ENCODE measurements at regions not wholly inside any gene's neighbourhood (a gene's known extent, or its start where the extent isn't known, plus 50 kb on each side); places are given as distances from the start of the nearest gene placed in this dataset.

DNA sequence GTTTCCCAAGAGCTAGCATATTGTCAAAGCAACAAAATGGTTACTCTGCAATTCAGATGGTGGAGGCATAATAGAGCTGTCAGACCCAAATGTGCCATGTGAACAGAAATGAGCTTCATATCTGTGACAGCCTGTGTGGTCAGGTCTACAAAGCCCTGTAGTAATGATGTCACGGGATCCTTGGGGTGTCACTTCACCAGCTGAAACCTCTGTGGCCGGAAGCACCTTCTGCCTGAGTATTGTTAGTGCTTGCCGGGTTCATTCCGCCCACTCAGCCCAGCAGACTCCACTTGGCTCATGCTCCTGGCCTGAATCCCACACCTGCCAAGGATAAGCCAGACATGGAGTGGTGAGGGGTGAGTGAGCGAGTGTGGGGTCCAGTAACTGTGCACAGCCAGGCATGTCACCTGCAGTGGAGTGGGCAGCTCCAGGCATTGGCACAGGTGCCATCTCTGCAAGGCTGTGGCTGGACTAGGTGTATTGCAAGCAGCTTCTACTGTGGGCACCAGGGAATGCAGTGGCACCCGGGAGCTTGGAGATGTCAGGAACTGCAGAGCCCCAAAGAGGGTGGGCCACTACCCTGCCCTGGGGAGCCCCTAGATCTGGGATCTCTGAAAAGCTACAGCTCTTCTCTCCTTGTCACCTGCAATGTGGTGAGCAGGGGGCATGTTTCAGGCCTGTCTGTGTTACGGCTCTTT, 341.9 kb upstream of the CHRM2 start:
- Histone ChIP-seq H2AFZ (ENCODE audit: low read length) (no peak overlapping the region), H3K9me3 (ENCODE audit: insufficient read depth in 2 of 2, low read depth in 1 of 2, low read length in 1 of 2) (no peaks in the 10 kb centered on the region), H2BK12ac (ENCODE audit: low read depth, low read length) (no peak overlapping the region), H3K23ac (ENCODE audit: insufficient read length) (no peak overlapping the region), H3K4ac (replicated peaks; ENCODE audit: insufficient read length, low read depth, low read length) (no peak overlapping the region), H4K5ac (ENCODE audit: insufficient read length, low read depth, low read length) (no peak overlapping the region), H3K14ac (ENCODE audit: insufficient read length) (no peak overlapping the region), H2BK15ac (ENCODE audit: low read length) (no peak overlapping the region), H3K27me3 (replicated peaks in 1 of 4; ENCODE audit: control insufficient read depth in 3 of 4, extremely low read depth in 1 of 4, insufficient read depth in 3 of 4, low read length in 3 of 4) (no peaks in the 10 kb centered on the region), H2AK5ac (ENCODE audit: low read depth, low read length) (no peak overlapping the region), H4K8ac (ENCODE audit: extremely low read depth, insufficient read depth, low read length) (no peak overlapping the region), H3K4me2 (ENCODE audit: insufficient read depth in 1 of 2, low read depth in 2 of 2, low read length in 2 of 2) (no peak overlapping the region), H3K36me3 (ENCODE audit: control insufficient read depth in 2 of 4, insufficient read depth in 4 of 4, low read length in 3 of 4) (no peaks in the 10 kb centered on the region), H4K20me1 (replicated peaks in 1 of 2; ENCODE audit: control insufficient read depth in 1 of 2, insufficient read depth in 2 of 2, low read length in 2 of 2) (no peaks in the 10 kb centered on the region), H4K91ac (replicated peaks; ENCODE audit: insufficient read length, low read length) (no peak overlapping the region), H3K79me2 (ENCODE audit: control insufficient read depth in 1 of 2, insufficient read depth in 2 of 2, low read length in 2 of 2) (no peaks in the 10 kb centered on the region), H2BK5ac (ENCODE audit: low read depth, low read length) (no peak overlapping the region), H3K18ac (ENCODE audit: extremely low read depth, low read length) (no peak overlapping the region), H3K9ac (replicated peaks in 1 of 4; ENCODE audit: extremely low read depth in 1 of 4, low read depth in 3 of 4, low read length in 3 of 4) (no peak overlapping the region), H3K56ac (replicated peaks; ENCODE audit: insufficient read length, low read depth, low read length) (no peak overlapping the region), H2BK120ac (replicated peaks; ENCODE audit: low read depth, low read length) (no peak overlapping the region), H2BK20ac (ENCODE audit: low read length) (no peak overlapping the region), H3K4me1 (replicated peaks in 1 of 4; ENCODE audit: control insufficient read depth in 3 of 4, insufficient read depth in 4 of 4, low read length in 3 of 4) (no peaks in the 10 kb centered on the region), H3K23me2 (ENCODE audit: low read depth, low read length) (no peaks in the 10 kb centered on the region; the same call in 1 of the 2 replicates), H3K79me1 (ENCODE audit: low read depth, low read length) (no peaks in the 10 kb centered on the region), H3K27ac (ENCODE audit: low read depth, low read length) (no peak overlapping the region), H3K4me3 (ENCODE audit: extremely low read depth in 1 of 4, insufficient read depth in 2 of 4, low read depth in 3 of 4, low read length in 4 of 4) (no peak overlapping the region)
- POLR2A ChIA-PET (ENCODE audit: partially characterized antibody): no interaction called here
- 95% methylated on average over 7 of the region's 7 CpGs; no CpG with 5 or more reads in 1 of the 2 experiments for WGBS, 2 experiments (ENCODE audit: extremely low coverage in 1 of 2, insufficient coverage in 1 of 2, insufficient read length in 1 of 2, insufficient replicate concordance in 2 of 2, low coverage in 1 of 2, low lambda C conversion rate in 2 of 2, missing lambda C conversion rate in 1 of 2)
- no peak for TF ChIP-seq SP4 (IDR thresholded peaks at IDR 0.05; ENCODE audit: low read length)
- no peak for TF ChIP-seq TEAD4 (IDR thresholded peaks at IDR 0.05; ENCODE audit: low read depth, low read length)
- no peak for TF ChIP-seq JUN (IDR thresholded peaks at IDR 0.05; ENCODE audit: low read depth, low read length)
- TF ChIP-seq KDM4A (IDR thresholded peaks at IDR 0.05; ENCODE audit: low read depth, low read length, severe bottlenecking): no peak
- TF ChIP-seq, protein P1, sequence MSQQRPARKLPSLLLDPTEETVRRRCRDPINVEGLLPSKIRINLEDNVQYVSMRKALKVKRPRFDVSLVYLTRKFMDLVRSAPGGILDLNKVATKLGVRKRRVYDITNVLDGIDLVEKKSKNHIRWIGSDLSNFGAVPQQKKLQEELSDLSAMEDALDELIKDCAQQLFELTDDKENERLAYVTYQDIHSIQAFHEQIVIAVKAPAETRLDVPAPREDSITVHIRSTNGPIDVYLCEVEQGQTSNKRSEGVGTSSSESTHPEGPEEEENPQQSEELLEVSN (IDR thresholded peaks at IDR 0.05): no peak
- TF ChIP-seq YY1 (IDR thresholded peaks at IDR 0.05; ENCODE audit: low read depth, low read length): no peak
- TF ChIP-seq RAD21 (IDR thresholded peaks at IDR 0.05 in 1 of 2, conservative IDR thresholded peaks at IDR 0.05 in 1 of 2; ENCODE audit: low read depth in 2 of 2, low read length in 2 of 2): no peak
- no peak for TF ChIP-seq JUND (IDR thresholded peaks at IDR 0.05; ENCODE audit: low read length)
- TF ChIP-seq CHD1 (IDR thresholded peaks at IDR 0.05; ENCODE audit: low read depth, low read length): no peak
- TF ChIP-seq SUZ12 (IDR thresholded peaks at IDR 0.05; ENCODE audit: low read length): no peak
- no peak for TF ChIP-seq BCL11A (IDR thresholded peaks at IDR 0.05; ENCODE audit: low read depth in 2 of 2, low read length in 2 of 2)
- no peak for TF ChIP-seq BACH1 (IDR thresholded peaks at IDR 0.05; ENCODE audit: low read length)
- no peak for TF ChIP-seq POLR2AphosphoS5 (IDR thresholded peaks at IDR 0.05; ENCODE audit: low read depth, low read length)
- DNase-seq (ENCODE audit: low read depth in 1 of 2, low spot score in 2 of 2) (no peak), FAIRE-seq (no peak)
- CTCF ChIA-PET (ENCODE audit: partially characterized antibody): interaction anchor here (1.2 kb wide), 1 partner anchor 12 kb away, joined by 3 read pairs; no protein-coding TSS in a partner anchor
